MCF 10A (cell line): ENCODE measurements at regions not wholly inside any gene's neighbourhood (a gene's known extent, or its start where the extent isn't known, plus 50 kb on each side); places are given as distances from the start of the nearest gene placed in this dataset.

ENCODE experiments used
- BruUV-seq: library from RNA; stranded (reverse); fragments of 400-500 nt; replicated peaks from 2 replicates; lab custom pipeline; 2021; lab: Mats Ljungman, UMichigan
- CTCF ChIA-PET: fragments of 300-600 bp; sonication (Branson Sonifier 250); formaldehyde crosslinking; extraction: SDS; loops from one replicate; lab custom pipeline; 2021; ENCODE audit warnings: antibody characterized with exemption, inconsistent platforms; lab: Yijun Ruan, JAX
- POLR2A ChIA-PET: fragments of 300-600, 350-650 bp; sonication (Branson Sonifier 250); formaldehyde crosslinking; extraction: SDS; loops from one replicate; lab custom pipeline; 2020; ENCODE audit warnings: antibody characterized with exemption, inconsistent platforms; lab: Yijun Ruan, JAX
- DNase-seq: peaks from one replicate; pipeline ENCODE4 v3.0.0-alpha.2; 2018; ENCODE audit not compliant: unreplicated experiment
- H3K27ac Mint-ChIP-seq: one replicate; pipeline ENCODE4 v1.8.0; 2022; ENCODE audit warnings: mild to moderate bottlenecking, low read depth, mixed read lengths; ENCODE audit not compliant: unreplicated experiment
- H3K27me3 Mint-ChIP-seq: one replicate; pipeline ENCODE4 v1.8.0; 2022; ENCODE audit warnings: mixed read lengths; ENCODE audit not compliant: insufficient read depth, unreplicated experiment
- H3K36me3 Mint-ChIP-seq: one replicate; pipeline ENCODE4 v1.8.0; 2022; ENCODE audit warnings: mild to moderate bottlenecking, moderate library complexity, mixed read lengths; ENCODE audit not compliant: insufficient read depth, unreplicated experiment
- H3K4me1 Mint-ChIP-seq: one replicate; pipeline ENCODE4 v1.8.0; 2022; ENCODE audit warnings: mixed read lengths; ENCODE audit not compliant: insufficient read depth, unreplicated experiment
- H3K4me3 Mint-ChIP-seq: one replicate; pipeline ENCODE4 v1.8.0; 2022; ENCODE audit warnings: mild to moderate bottlenecking, moderate library complexity, mixed read lengths; ENCODE audit not compliant: unreplicated experiment
- H3K9me3 Mint-ChIP-seq: one replicate; pipeline ENCODE4 v1.8.0; 2022; ENCODE audit warnings: mixed read lengths; ENCODE audit not compliant: unreplicated experiment
- intact Hi-C: fragments of 100-400 bp; cut with micrococcal nuclease; formaldehyde crosslinking; loops from 2 replicates; pipeline ENCODE4 v1.14.1; 2022
- TF ChIP-seq, protein P1 (sequence below): fragments of 200-600 bp; IDR thresholded peaks from one replicate; pipeline ENCODE4 v1.8.0; 2022; ENCODE audit warnings: antibody characterized with exemption, mild to moderate bottlenecking; ENCODE audit not compliant: unreplicated experiment

DNA sequence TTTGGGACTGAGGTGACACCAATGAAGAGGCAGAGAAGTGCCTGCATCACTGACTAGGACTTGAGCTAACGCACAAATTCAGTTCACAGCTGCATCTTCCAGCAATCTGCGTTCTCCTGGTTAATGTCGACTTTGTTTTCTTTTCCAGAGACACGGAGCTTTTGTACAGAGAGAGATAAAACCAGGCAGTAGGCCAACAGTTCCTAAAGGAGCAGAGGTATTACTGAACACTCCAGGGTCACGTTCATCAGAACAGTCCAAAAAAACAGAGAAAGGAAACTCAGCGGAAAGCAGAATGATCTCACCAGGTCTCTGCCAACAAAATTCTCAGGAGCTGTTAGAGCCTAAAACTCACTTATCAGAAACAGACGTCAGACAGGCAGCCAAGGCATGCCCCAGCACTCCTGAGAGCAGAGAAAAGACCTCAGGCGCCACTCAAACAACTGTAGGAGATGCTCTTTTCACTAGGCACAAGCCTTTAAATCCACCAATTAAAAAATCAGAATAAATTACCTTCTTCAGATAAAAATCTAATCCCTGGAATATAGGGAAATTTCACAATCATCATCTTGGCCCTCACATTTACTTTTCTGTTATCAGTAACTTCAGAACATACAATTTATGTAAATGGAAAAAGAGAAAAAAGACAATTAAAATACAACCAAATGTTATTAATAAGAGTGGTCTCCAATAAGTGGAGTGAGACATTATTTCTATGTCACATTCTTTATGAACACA is 95.9 kb upstream of the SPTBN1 start:
- POLR2A ChIA-PET: interaction anchor here (0.6 to 1.3 kb wide), 2 partner anchors 29 to 1713 kb away, joined by 3 to 4 read pairs; no protein-coding TSS in a partner anchor
- no peak overlapping the region for H3K27ac Mint-ChIP-seq

DNA sequence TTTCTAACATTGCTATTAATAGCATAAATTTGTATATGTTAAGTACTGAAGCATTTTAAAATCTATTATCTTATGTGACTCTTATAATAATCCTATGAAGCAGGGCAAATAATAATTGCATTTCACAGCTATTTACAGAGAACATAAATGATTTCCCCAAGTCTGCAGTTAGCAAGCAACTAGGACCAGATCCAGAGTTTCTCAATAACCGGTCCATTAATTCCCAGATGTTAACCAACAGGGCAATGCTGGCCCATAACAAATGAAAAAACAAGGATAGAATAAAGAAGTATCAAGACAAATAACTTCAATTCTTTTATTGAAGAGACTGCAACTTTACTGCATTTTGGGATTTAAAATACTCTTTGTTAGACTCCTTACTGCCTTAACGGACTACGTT is 91.7 kb upstream of the SPTBN1 start:
- ChIA-PET CTCF (no interaction called here), POLR2A (no interaction called here)
- TF ChIP-seq, protein P1, sequence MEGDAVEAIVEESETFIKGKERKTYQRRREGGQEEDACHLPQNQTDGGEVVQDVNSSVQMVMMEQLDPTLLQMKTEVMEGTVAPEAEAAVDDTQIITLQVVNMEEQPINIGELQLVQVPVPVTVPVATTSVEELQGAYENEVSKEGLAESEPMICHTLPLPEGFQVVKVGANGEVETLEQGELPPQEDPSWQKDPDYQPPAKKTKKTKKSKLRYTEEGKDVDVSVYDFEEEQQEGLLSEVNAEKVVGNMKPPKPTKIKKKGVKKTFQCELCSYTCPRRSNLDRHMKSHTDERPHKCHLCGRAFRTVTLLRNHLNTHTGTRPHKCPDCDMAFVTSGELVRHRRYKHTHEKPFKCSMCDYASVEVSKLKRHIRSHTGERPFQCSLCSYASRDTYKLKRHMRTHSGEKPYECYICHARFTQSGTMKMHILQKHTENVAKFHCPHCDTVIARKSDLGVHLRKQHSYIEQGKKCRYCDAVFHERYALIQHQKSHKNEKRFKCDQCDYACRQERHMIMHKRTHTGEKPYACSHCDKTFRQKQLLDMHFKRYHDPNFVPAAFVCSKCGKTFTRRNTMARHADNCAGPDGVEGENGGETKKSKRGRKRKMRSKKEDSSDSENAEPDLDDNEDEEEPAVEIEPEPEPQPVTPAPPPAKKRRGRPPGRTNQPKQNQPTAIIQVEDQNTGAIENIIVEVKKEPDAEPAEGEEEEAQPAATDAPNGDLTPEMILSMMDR: no peak
- H3K36me3 Mint-ChIP-seq: no peaks in the 10 kb centered on the region
- peaks cover 12% of the 10 kb centered on the region for H3K27me3 Mint-ChIP-seq
- peaks cover 18% of the 10 kb centered on the region for H3K9me3 Mint-ChIP-seq
- no peaks in the 10 kb centered on the region for H3K4me1 Mint-ChIP-seq
- intact Hi-C loops: no loop called here
- no peak overlapping the region for H3K4me3 Mint-ChIP-seq
- DNase-seq: no peak
- H3K27ac Mint-ChIP-seq: no peak overlapping the region
- BruUV-seq: no TSS peak

More for the DNA sequence above, 95.9 kb upstream of the SPTBN1 start:
- no peak for DNase-seq
- H3K4me1 Mint-ChIP-seq: no peaks in the 10 kb centered on the region
- CTCF ChIA-PET: no interaction called here
- no TSS peak for BruUV-seq
- intact Hi-C loops: no loop called here
- peaks cover 6% of the 10 kb centered on the region for H3K9me3 Mint-ChIP-seq
- TF ChIP-seq, protein P1: no peak
- peaks cover 12% of the 10 kb centered on the region for H3K27me3 Mint-ChIP-seq
- no peak overlapping the region for H3K4me3 Mint-ChIP-seq
- H3K36me3 Mint-ChIP-seq: no peaks in the 10 kb centered on the region

DNA sequence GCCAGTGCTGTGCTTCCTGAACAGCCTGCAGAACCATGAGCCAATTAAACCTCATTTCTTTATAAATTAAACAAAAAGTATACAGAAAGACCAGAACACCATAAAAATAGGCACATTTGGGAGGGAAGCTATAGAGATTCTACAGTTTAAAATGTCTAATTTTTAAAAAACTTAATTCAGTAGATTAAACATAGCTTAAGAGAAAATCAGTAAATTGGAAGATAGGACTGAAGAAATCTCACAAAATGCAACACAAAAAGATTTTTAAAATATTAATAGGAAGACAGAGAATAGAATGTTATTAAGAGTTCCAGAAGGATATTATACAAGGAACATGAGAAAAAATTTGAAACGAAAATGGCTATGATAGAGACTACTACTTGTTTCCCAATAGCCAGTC is 90.5 kb upstream of the SPTBN1 start:
- Mint-ChIP-seq H3K4me1 (no peaks in the 10 kb centered on the region), H3K27me3 (peaks cover 12% of the 10 kb centered on the region), H3K9me3 (peaks cover 18% of the 10 kb centered on the region), H3K4me3 (no peak overlapping the region), H3K27ac (no peak overlapping the region), H3K36me3 (no peaks in the 10 kb centered on the region)
- DNase-seq: no peak
- TF ChIP-seq, protein P1: no peak
- intact Hi-C loops: no loop called here
- BruUV-seq: no TSS peak
- ChIA-PET POLR2A (interaction anchor here (0.8 kb wide), 1 partner anchor 82 kb away, joined by 3 read pairs; no protein-coding TSS in a partner anchor), CTCF (interaction anchor here (0.5 kb wide), 1 partner anchor 42 kb away, joined by 4 read pairs; no protein-coding TSS in a partner anchor)

DNA sequence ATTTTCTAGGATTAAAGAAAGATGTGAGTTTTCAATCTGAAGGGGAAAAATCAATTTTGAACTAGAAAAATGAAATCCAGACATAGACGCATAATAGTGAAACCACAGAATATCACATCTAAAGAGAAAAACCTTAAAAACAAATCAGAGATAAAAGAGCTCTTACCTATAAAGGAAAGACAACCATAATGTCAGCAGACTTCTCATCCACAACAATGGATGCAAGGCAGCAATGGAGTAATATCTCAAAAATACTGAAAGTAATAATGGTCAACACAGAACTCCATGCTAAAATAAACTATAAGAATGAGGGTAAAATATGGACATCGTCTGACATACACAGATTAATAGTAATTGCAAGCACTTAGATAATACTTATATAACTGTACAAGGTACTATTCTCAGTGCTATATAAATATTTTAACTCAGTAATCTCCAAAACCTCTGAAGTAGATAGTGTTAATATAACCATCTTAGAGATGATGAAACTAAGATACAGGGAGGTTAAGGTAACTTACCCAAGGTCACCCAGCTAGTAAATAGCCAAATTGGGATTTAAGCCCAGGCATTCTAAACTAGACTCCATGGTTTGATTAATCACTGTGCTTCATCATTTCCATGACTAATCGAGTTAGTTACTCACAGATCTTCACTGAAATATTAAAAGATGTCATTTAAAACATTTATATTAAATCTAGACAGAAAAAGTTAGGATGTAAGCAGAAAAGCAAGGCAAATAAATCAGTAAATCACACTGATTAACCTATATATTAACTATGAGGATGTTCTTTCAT is 89.4 kb upstream of the SPTBN1 start:
- ChIA-PET CTCF (interaction anchor here (0.7 to 1.0 kb wide), 2 partner anchors 11 to 29 kb away, joined by 3 to 4 read pairs; no protein-coding TSS in a partner anchor), POLR2A (no interaction called here)
- TF ChIP-seq, protein P1: no peak
- H3K4me1 Mint-ChIP-seq: no peaks in the 10 kb centered on the region
- intact Hi-C loops: no loop called here
- H3K36me3 Mint-ChIP-seq: no peaks in the 10 kb centered on the region
- DNase-seq: no peak
- H3K9me3 Mint-ChIP-seq: peaks cover 18% of the 10 kb centered on the region
- no peak overlapping the region for H3K27ac Mint-ChIP-seq
- BruUV-seq: no TSS peak
- no peak overlapping the region for H3K4me3 Mint-ChIP-seq
- H3K27me3 Mint-ChIP-seq: peaks cover 12% of the 10 kb centered on the region
